Mesendoderm (in vitro differentiated cells): ENCODE measurements at regions not wholly inside any gene's neighbourhood (a gene's known extent, or its start where the extent isn't known, plus 50 kb on each side); places are given as distances from the start of the nearest gene placed in this dataset.

Source experiments
- DNase-seq: peaks from one replicate; pipeline ENCODE4 v3.0.0; 2013
- H2AK5ac ChIP-seq: 2 replicates; pipeline ENCODE4 v1.6.1; 2013; ENCODE audit warnings: low read length, inconsistent platforms
- H2BK120ac ChIP-seq: 2 replicates; pipeline ENCODE4 v1.6.1; 2013; ENCODE audit warnings: low read depth, mild to moderate bottlenecking, low read length, moderate library complexity, mixed read lengths
- H2BK15ac ChIP-seq: replicated peaks from 2 replicates; pipeline ENCODE4 v1.6.1; 2013; ENCODE audit warnings: low read depth, mild to moderate bottlenecking, moderate library complexity
- H2BK5ac ChIP-seq: 2 replicates; pipeline ENCODE4 v1.6.1; 2013; ENCODE audit warnings: low read length, inconsistent platforms
- H3K18ac ChIP-seq: 2 replicates; pipeline ENCODE4 v1.6.1; 2013; ENCODE audit warnings: mild to moderate bottlenecking, low read length, mixed read lengths
- H3K23ac ChIP-seq: one replicate; pipeline ENCODE4 v1.6.1; 2013; ENCODE audit warnings: low read length
- H3K27ac ChIP-seq: 2 replicates; pipeline ENCODE4 v1.5.1; 2013; ENCODE audit warnings: low read depth, mild to moderate bottlenecking, inconsistent platforms, low read length, moderate library complexity
- H3K27me3 ChIP-seq: 2 replicates; pipeline ENCODE4 v1.6.1; 2013; ENCODE audit warnings: low read length, control low read depth, mild to moderate bottlenecking, inconsistent platforms; ENCODE audit not compliant: insufficient read depth, poor library complexity
- H3K36me3 ChIP-seq: 2 replicates; pipeline ENCODE4 v1.6.1; 2013; ENCODE audit warnings: low read length, inconsistent platforms; ENCODE audit not compliant: control insufficient read depth, insufficient read depth
- H3K4ac ChIP-seq: one replicate; pipeline ENCODE4 v1.6.1; 2013; ENCODE audit warnings: low read depth, mild to moderate bottlenecking, low read length, moderate library complexity
- H3K4me1 ChIP-seq: 2 replicates; pipeline ENCODE4 v1.6.1; 2013; ENCODE audit warnings: low read depth, low read length, inconsistent platforms; ENCODE audit not compliant: control insufficient read depth
- H3K4me2 ChIP-seq: 2 replicates; pipeline ENCODE4 v1.6.1; 2013; ENCODE audit warnings: low read length
- H3K4me3 ChIP-seq: 2 replicates; pipeline ENCODE4 v1.5.1; 2013; ENCODE audit warnings: mild to moderate bottlenecking, low read length
- H3K56ac ChIP-seq: one replicate; pipeline ENCODE4 v1.6.1; 2013; ENCODE audit warnings: low read length
- H3K79me1 ChIP-seq: 2 replicates; pipeline ENCODE4 v1.6.1; 2013; ENCODE audit warnings: low read length, inconsistent platforms
- H3K79me2 ChIP-seq: 2 replicates; pipeline ENCODE4 v1.6.1; 2013; ENCODE audit warnings: mild to moderate bottlenecking, low read length; ENCODE audit not compliant: control insufficient read depth, insufficient read depth
- H3K9ac ChIP-seq: 2 replicates; pipeline ENCODE4 v1.6.1; 2013; ENCODE audit warnings: low read length, inconsistent platforms
- H4K5ac ChIP-seq: one replicate; pipeline ENCODE4 v1.6.1; 2013; ENCODE audit warnings: low read length
- H4K8ac ChIP-seq: one replicate; pipeline ENCODE4 v1.6.1; 2013; ENCODE audit warnings: low read depth, mild to moderate bottlenecking, control low read depth, low read length, moderate library complexity
- WGBS: extraction: QIAGEN DNeasy Blood & Tissue Kit; methylation state at CpG from one replicate; pipeline ENCODE4 v1.1.7; 2013; ENCODE audit warnings: low lambda C conversion rate, missing lambda C conversion rate; ENCODE audit not compliant: insufficient coverage; ENCODE audit errors: extremely low coverage; 5-methylcytosine and 5-hydroxymethylcytosine counted together

- H2AK5ac ChIP-seq = no peak overlapping the region
- DNase-seq = no peak
- H3K18ac ChIP-seq = no peak overlapping the region
- no peak overlapping the region for H3K4me3 ChIP-seq
- H3K9ac ChIP-seq = no peak overlapping the region
- no peak overlapping the region for H2BK120ac ChIP-seq
- WGBS = no CpG with 5 or more reads among the region's 3 CpGs
- H4K8ac ChIP-seq = no peak overlapping the region
- H4K5ac ChIP-seq = no peak overlapping the region
- H3K36me3 ChIP-seq = no peaks in the 10 kb centered on the region
- no peak overlapping the region for H3K23ac ChIP-seq
- H2BK15ac ChIP-seq = no peak overlapping the region
- H3K4me1 ChIP-seq = no peaks in the 10 kb centered on the region
- H3K27me3 ChIP-seq = no peaks in the 10 kb centered on the region
- H3K27ac ChIP-seq = no peak overlapping the region
- no peak overlapping the region for H3K56ac ChIP-seq
- no peak overlapping the region for H3K4me2 ChIP-seq
- no peak overlapping the region for H2BK5ac ChIP-seq
- no peaks in the 10 kb centered on the region for H3K79me1 ChIP-seq
- no peak overlapping the region for H3K4ac ChIP-seq
- H3K79me2 ChIP-seq = no peaks in the 10 kb centered on the region
These were observed 394.7 kb upstream of the SULF2 start for GRCh38 chr20:48180024-48180423.

GRCh38 chr20:48178633-48179032, 393.4 kb upstream of the SULF2 start:
- H2BK15ac ChIP-seq = no peak overlapping the region
- no peaks in the 10 kb centered on the region for H3K79me1 ChIP-seq
- H3K27me3 ChIP-seq = no peaks in the 10 kb centered on the region
- DNase-seq = no peak
- no peak overlapping the region for H2BK120ac ChIP-seq
- no peak overlapping the region for H3K23ac ChIP-seq
- H2BK5ac ChIP-seq = no peak overlapping the region
- H3K18ac ChIP-seq = no peak overlapping the region
- H3K79me2 ChIP-seq = no peaks in the 10 kb centered on the region
- no peak overlapping the region for H3K27ac ChIP-seq
- no peaks in the 10 kb centered on the region for H3K36me3 ChIP-seq
- H3K4me3 ChIP-seq = no peak overlapping the region
- H2AK5ac ChIP-seq = no peak overlapping the region
- H3K56ac ChIP-seq = peak overlapping the region; percentile 35
- no peak overlapping the region for H4K8ac ChIP-seq
- no peak overlapping the region for H4K5ac ChIP-seq
- no CpG with 5 or more reads among the region's 4 CpGs for WGBS
- H3K4ac ChIP-seq = no peak overlapping the region
- H3K9ac ChIP-seq = no peak overlapping the region
- no peak overlapping the region for H3K4me2 ChIP-seq
- H3K4me1 ChIP-seq = no peaks in the 10 kb centered on the region

GRCh38 chr20:48177058-48177457, 391.8 kb upstream of the SULF2 start:
- Histone ChIP-seq H3K56ac (no peak overlapping the region), H3K79me1 (no peaks in the 10 kb centered on the region), H3K9ac (no peak overlapping the region), H3K79me2 (no peaks in the 10 kb centered on the region), H2BK15ac (no peak overlapping the region), H3K18ac (no peak overlapping the region), H2AK5ac (no peak overlapping the region), H3K4me1 (no peaks in the 10 kb centered on the region), H4K8ac (no peak overlapping the region), H3K4ac (no peak overlapping the region), H3K27me3 (no peaks in the 10 kb centered on the region), H3K4me2 (no peak overlapping the region), H3K23ac (no peak overlapping the region), H3K36me3 (no peaks in the 10 kb centered on the region), H2BK120ac (no peak overlapping the region), H2BK5ac (no peak overlapping the region), H3K27ac (no peak overlapping the region), H3K4me3 (no peak overlapping the region), H4K5ac (no peak overlapping the region)
- no CpG with 5 or more reads among the region's 8 CpGs for WGBS
- DNase-seq = no peak

GRCh38 chr20:48176139-48176538, 390.9 kb upstream of the SULF2 start:
- H3K36me3 ChIP-seq = no peaks in the 10 kb centered on the region
- H2BK120ac ChIP-seq = no peak overlapping the region
- H3K27ac ChIP-seq = no peak overlapping the region
- H3K56ac ChIP-seq = no peak overlapping the region
- H4K5ac ChIP-seq = no peak overlapping the region
- no peaks in the 10 kb centered on the region for H3K4me1 ChIP-seq
- no peak overlapping the region for H2AK5ac ChIP-seq
- no peaks in the 10 kb centered on the region for H3K79me1 ChIP-seq
- no peak overlapping the region for H3K18ac ChIP-seq
- no peak overlapping the region for H4K8ac ChIP-seq
- no peaks in the 10 kb centered on the region for H3K27me3 ChIP-seq
- no peak overlapping the region for H3K9ac ChIP-seq
- no peak overlapping the region for H2BK5ac ChIP-seq
- H3K4me2 ChIP-seq = no peak overlapping the region
- H3K4me3 ChIP-seq = no peak overlapping the region
- H3K4ac ChIP-seq = no peak overlapping the region
- DNase-seq = no peak
- H3K79me2 ChIP-seq = no peaks in the 10 kb centered on the region
- WGBS = no CpG with 5 or more reads among the region's 8 CpGs
- H3K23ac ChIP-seq = no peak overlapping the region
- H2BK15ac ChIP-seq = no peak overlapping the region

GRCh38 chr20:48175261-48175660, 390.0 kb upstream of the SULF2 start:
- no peak overlapping the region for H3K9ac ChIP-seq
- H3K27ac ChIP-seq = no peak overlapping the region
- H3K4me2 ChIP-seq = no peak overlapping the region
- H2BK120ac ChIP-seq = no peak overlapping the region
- no peaks in the 10 kb centered on the region for H3K36me3 ChIP-seq
- no peak for DNase-seq
- no peaks in the 10 kb centered on the region for H3K79me1 ChIP-seq
- H3K4ac ChIP-seq = no peak overlapping the region
- no peaks in the 10 kb centered on the region for H3K79me2 ChIP-seq
- H3K4me1 ChIP-seq = no peaks in the 10 kb centered on the region
- no peak overlapping the region for H2AK5ac ChIP-seq
- no peak overlapping the region for H4K8ac ChIP-seq
- no peaks in the 10 kb centered on the region for H3K27me3 ChIP-seq
- H2BK15ac ChIP-seq = no peak overlapping the region
- no peak overlapping the region for H3K18ac ChIP-seq
- H4K5ac ChIP-seq = no peak overlapping the region
- no peak overlapping the region for H2BK5ac ChIP-seq
- no peak overlapping the region for H3K56ac ChIP-seq
- no peak overlapping the region for H3K23ac ChIP-seq
- WGBS = no CpG with 5 or more reads among the region's 6 CpGs
- H3K4me3 ChIP-seq = no peak overlapping the region

GRCh38 chr20:48172357-48172702, 387.0 kb upstream of the SULF2 start:
- no peak overlapping the region for H2BK15ac ChIP-seq
- H3K4ac ChIP-seq = no peak overlapping the region
- no peak overlapping the region for H2AK5ac ChIP-seq
- H3K27me3 ChIP-seq = no peaks in the 10 kb centered on the region
- no peak overlapping the region for H3K4me2 ChIP-seq
- DNase-seq = no peak
- H3K18ac ChIP-seq = no peak overlapping the region
- no peak overlapping the region for H3K23ac ChIP-seq
- no peak overlapping the region for H3K56ac ChIP-seq
- H3K79me1 ChIP-seq = no peaks in the 10 kb centered on the region
- H3K4me1 ChIP-seq = no peaks in the 10 kb centered on the region
- no CpG with 5 or more reads among the region's 1 CpG for WGBS
- H3K9ac ChIP-seq = no peak overlapping the region
- no peak overlapping the region for H4K8ac ChIP-seq
- H2BK5ac ChIP-seq = no peak overlapping the region
- H3K36me3 ChIP-seq = no peaks in the 10 kb centered on the region
- no peaks in the 10 kb centered on the region for H3K79me2 ChIP-seq
- no peak overlapping the region for H3K27ac ChIP-seq
- H3K4me3 ChIP-seq = no peak overlapping the region
- no peak overlapping the region for H4K5ac ChIP-seq
- no peak overlapping the region for H2BK120ac ChIP-seq
